HG02759 (cell line): ENCODE measurements at regions not wholly inside any gene's neighbourhood (a gene's known extent, or its start where the extent isn't known, plus 50 kb on each side); places are given as distances from the start of the nearest gene placed in this dataset.
A peak's percentile ranks its signal among the peaks of the same experiment; 100 is the strongest.
"Not testable (repeated sequence)": the region's sequence is repeated elsewhere in the genome, so short reads cannot be mapped to it uniquely, and the experiment has no call there.

Experiments
- ATAC-seq: cut with Tn5 transposase; IDR thresholded peaks from one replicate; pipeline ENCODE4 v1.9.1; 2021; ENCODE audit warnings: mild to moderate bottlenecking, moderate library complexity; ENCODE audit not compliant: unreplicated experiment

GRCh38 chr4:57734104-57734670 is 624.0 kb upstream of the IGFBP7 start:
- no peak for ATAC-seq

- ATAC-seq, result not testable (repeated sequence)
These were observed 619.8 kb upstream of the IGFBP7 start for GRCh38 chr4:57729775-57730570.

- no peak for ATAC-seq
These were observed 616.0 kb upstream of the IGFBP7 start for GRCh38 chr4:57726154-57726553.

- no peak for ATAC-seq
These were observed 609.3 kb upstream of the IGFBP7 start for GRCh38 chr4:57719456-57719855.

GRCh38 chr4:57714313-57714712 is 604.1 kb upstream of the IGFBP7 start:
- ATAC-seq, result not testable (repeated sequence)

GRCh38 chr4:57710053-57710452 is 599.9 kb upstream of the IGFBP7 start:
- peak; percentile 94 for ATAC-seq

- no peak for ATAC-seq
These were observed 581.2 kb upstream of the IGFBP7 start for GRCh38 chr4:57691370-57691769.

GRCh38 chr4:57689693-57690205 is 579.6 kb upstream of the IGFBP7 start:
- ATAC-seq, result no peak

- no peak for ATAC-seq
These were observed 572.1 kb upstream of the IGFBP7 start for GRCh38 chr4:57682275-57682674.

GRCh38 chr4:57679969-57680368 is 569.8 kb upstream of the IGFBP7 start:
- ATAC-seq, result no peak

- no peak for ATAC-seq
These were observed 566.2 kb upstream of the IGFBP7 start for GRCh38 chr4:57676394-57676793.

- ATAC-seq, result no peak
These were observed 562.8 kb upstream of the IGFBP7 start for GRCh38 chr4:57672846-57673433.

GRCh38 chr4:57668621-57669020 is 558.4 kb upstream of the IGFBP7 start:
- no peak for ATAC-seq

GRCh38 chr4:57665806-57666205 is 555.6 kb upstream of the IGFBP7 start:
- ATAC-seq, result no peak

- no peak for ATAC-seq
These were observed 551.4 kb upstream of the IGFBP7 start for GRCh38 chr4:57661517-57662090.

GRCh38 chr4:57658673-57659072 is 548.5 kb upstream of the IGFBP7 start:
- ATAC-seq, result no peak

- no peak for ATAC-seq
These were observed 548.0 kb upstream of the IGFBP7 start for GRCh38 chr4:57658188-57658587.

- no peak for ATAC-seq
These were observed 545.2 kb upstream of the IGFBP7 start for GRCh38 chr4:57655342-57655741.

GRCh38 chr4:57652779-57653178 is 542.6 kb upstream of the IGFBP7 start:
- ATAC-seq, result no peak

GRCh38 chr4:57640391-57641100 is 530.4 kb upstream of the IGFBP7 start:
- ATAC-seq, result no peak
